GM20000 (cell line): ENCODE measurements at regions not wholly inside any gene's neighbourhood (a gene's known extent, or its start where the extent isn't known, plus 50 kb on each side); places are given as distances from the start of the nearest gene placed in this dataset.

Source experiments
- DNase-seq: peaks from one replicate; pipeline ENCODE4 v3.0.0; 2012; ENCODE audit warnings: low spot score
- CTCF ChIP-seq: IDR thresholded peaks from 2 replicates; pipeline ENCODE4 v1.5.1; 2012; ENCODE audit warnings: mild to moderate bottlenecking, control low read depth; ENCODE audit errors: extremely low read depth, missing control alignments

DNA sequence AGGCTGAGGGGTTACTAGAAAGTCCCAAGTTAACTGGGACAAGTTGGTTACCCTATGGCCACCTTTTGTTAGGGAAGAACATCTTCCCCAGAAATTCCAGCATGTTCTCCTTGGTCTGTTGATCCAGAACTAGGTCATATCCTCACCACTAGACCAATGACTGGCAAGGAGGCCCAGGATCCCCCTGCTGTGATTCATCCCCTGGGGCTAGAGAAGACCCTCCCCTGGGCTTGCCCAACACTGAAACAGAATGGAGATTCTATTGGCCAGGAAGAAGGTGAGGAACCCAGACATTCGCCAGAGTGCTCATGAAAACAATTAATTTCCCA lies 90.1 kb upstream of the SIM2 start:
- TF ChIP-seq CTCF = no peak
- no peak for DNase-seq

DNA sequence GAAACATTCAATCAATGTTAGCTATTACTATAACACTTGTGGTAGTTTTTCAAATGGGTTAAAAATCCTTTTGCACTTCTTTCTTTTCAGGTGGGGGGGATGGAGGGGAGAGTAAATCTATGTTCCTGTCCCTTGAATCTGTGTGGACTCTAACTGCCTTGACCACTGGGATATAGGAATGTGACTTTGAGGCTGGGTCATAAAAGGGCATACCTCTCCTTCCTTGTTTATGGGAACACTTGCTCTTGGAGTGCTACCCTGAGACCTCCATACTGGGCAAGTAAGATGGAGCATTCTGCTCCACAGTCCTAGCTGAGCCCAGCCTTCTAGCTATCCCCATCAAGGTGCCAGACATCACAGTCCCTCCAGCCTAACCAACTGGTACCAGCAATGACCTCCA lies 89.3 kb upstream of the SIM2 start:
- no peak for DNase-seq
- no peak for TF ChIP-seq CTCF

DNA sequence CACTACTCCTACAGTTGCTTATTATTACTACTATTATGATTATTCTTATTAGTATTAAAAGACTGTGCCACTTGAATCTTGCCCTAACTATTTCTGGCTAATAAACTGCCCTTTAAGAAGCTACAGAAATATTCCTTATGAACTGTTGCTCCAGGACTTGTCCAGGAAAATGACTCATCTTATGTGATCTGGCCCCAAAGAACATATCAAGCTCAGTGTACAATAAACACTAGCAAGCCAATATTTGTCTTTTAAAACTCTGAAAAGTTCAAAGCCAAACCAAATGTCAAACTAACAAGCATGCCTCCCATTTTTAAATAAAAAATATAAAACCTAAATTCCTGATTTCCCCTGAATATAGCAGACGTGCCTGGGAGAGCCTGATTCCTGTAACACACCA lies 88.7 kb upstream of the SIM2 start:
- DNase-seq = no peak
- no peak for TF ChIP-seq CTCF

DNA sequence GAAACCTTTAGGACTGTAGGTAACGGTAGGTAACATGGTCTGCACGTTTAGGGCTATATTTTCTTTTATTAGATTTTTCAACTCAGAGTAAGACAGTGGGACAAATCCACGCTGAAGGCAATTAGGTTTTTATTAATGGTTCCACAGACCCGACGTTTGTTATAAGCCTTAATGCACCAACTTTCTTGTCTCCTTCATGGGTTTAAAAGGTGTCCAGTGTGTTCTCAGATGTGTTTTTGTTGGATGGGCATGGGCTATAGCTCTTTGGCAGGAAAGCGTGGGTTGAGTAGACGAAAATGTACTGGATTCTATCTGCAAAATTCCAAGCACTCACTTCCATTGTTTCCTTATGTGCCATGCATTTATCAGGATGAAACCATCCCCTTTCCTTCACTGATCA lies 88.0 kb upstream of the SIM2 start:
- DNase-seq = no peak
- TF ChIP-seq CTCF = no peak

DNA sequence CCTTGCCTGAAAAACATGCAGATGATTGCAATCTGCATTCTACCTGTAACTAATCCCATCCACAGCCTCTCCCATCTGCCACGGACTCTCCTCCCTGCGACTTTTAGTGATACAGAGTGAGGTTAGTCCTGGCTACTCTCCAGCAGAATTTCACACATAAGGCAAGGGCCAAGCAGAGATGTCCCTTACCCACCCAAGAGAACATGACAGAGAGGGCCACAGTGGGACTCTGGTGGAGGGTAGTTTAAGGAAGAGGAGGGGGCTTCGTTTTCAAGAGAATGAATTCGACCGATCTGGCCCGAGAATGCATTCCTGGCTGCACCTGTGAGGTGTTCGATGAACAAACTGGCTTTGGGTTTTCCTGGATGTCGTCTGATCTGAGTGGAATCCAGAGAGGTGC lies 87.5 kb upstream of the SIM2 start:
- TF ChIP-seq CTCF = no peak
- DNase-seq = no peak

GRCh38 chr21:36613059-36613458 lies 85.9 kb upstream of the SIM2 start:
- no peak for DNase-seq
- no peak for TF ChIP-seq CTCF

DNA sequence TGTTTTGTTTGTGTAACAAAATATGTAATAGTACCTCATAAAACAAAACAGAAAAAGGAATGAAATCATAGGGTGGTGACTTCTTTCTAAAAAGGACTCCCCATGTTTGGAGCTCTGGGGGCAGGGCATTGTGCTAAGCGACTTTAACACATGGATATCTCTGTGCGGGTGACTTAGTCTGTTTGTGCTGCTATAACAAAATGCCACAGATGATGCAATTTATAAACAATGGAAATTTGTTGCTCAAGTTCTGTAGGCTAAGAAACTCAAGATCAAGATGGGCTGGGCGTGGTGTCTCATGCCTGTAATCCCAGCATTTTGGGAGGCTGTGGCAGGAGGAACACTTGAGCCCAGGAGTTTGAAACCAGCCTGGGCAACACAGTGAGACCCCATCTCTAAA lies 85.4 kb upstream of the SIM2 start:
- no peak for DNase-seq
- TF ChIP-seq CTCF = no peak
